Trophoblast cell (in vitro differentiated cells and primary cell): ENCODE measurements at regions not wholly inside any gene's neighbourhood (a gene's known extent, or its start where the extent isn't known, plus 50 kb on each side); places are given as distances from the start of the nearest gene placed in this dataset.
"Not testable (repeated sequence)": the region's sequence is repeated elsewhere in the genome, so short reads cannot be mapped to it uniquely, and the experiment has no call there.

Experiments used
- DNase-seq, 2 donors: peaks; one replicate each; pipeline ENCODE4 v3.0.0-alpha.2; 2016
- H2AFZ ChIP-seq: 2 replicates; pipeline ENCODE4 v1.6.1; 2013; ENCODE audit warnings: low read length, moderate library complexity, mild to moderate bottlenecking; ENCODE audit not compliant: insufficient read depth, poor library complexity
- H2AK5ac ChIP-seq: 2 replicates; pipeline ENCODE4 v1.6.1; 2013; ENCODE audit warnings: mild to moderate bottlenecking, low read length
- H2BK120ac ChIP-seq: 2 replicates; pipeline ENCODE4 v1.6.1; 2013; ENCODE audit warnings: low read length, mild to moderate bottlenecking, moderate library complexity; ENCODE audit not compliant: insufficient read depth, poor library complexity
- H2BK12ac ChIP-seq: 2 replicates; pipeline ENCODE4 v1.6.1; 2013; ENCODE audit warnings: mild to moderate bottlenecking, low read length, moderate library complexity
- H2BK5ac ChIP-seq: 2 replicates; pipeline ENCODE4 v1.6.1; 2013; ENCODE audit warnings: low read length, low read depth, moderate library complexity, mild to moderate bottlenecking; ENCODE audit not compliant: poor library complexity
- H3K14ac ChIP-seq: 2 replicates; pipeline ENCODE4 v1.6.1; 2013; ENCODE audit warnings: mild to moderate bottlenecking, low read length
- H3K18ac ChIP-seq: 2 replicates; pipeline ENCODE4 v1.6.1; 2013; ENCODE audit warnings: mild to moderate bottlenecking, low read length
- H3K23ac ChIP-seq: 2 replicates; pipeline ENCODE4 v1.6.1; 2013; ENCODE audit warnings: low read length
- H3K27ac ChIP-seq: 2 replicates; pipeline ENCODE4 v1.5.1; 2013; ENCODE audit warnings: low read depth, mild to moderate bottlenecking, inconsistent platforms, low read length, moderate library complexity
- H3K27me3 ChIP-seq: 2 replicates; pipeline ENCODE4 v1.6.1; 2013; ENCODE audit warnings: inconsistent platforms, mild to moderate bottlenecking, low read length, moderate library complexity; ENCODE audit not compliant: insufficient read depth
- H3K36me3 ChIP-seq, 2 experiments: 1 replicate in 1 of 2; 2 replicates in 1 of 2; pipeline ENCODE4 v1.6.1; 2013; ENCODE audit warnings: low read length in 2 of 2, mild to moderate bottlenecking in 2 of 2, moderate library complexity in 1 of 2; ENCODE audit not compliant: insufficient read depth in 2 of 2, control insufficient read depth in 1 of 2
- H3K4ac ChIP-seq: 2 replicates; pipeline ENCODE4 v1.6.1; 2013; ENCODE audit warnings: low read depth, mild to moderate bottlenecking, low read length, moderate library complexity
- H3K4me1 ChIP-seq, 2 experiments: 1 replicate in 1 of 2; 2 replicates in 1 of 2; pipeline ENCODE4 v1.6.1; 2013; ENCODE audit warnings: low read length in 2 of 2, mild to moderate bottlenecking in 2 of 2, moderate library complexity in 1 of 2; ENCODE audit not compliant: insufficient read depth in 2 of 2, control insufficient read depth in 1 of 2
- H3K4me2 ChIP-seq: 2 replicates; pipeline ENCODE4 v1.6.1; 2013; ENCODE audit warnings: inconsistent platforms, mild to moderate bottlenecking, low read length, moderate library complexity
- H3K4me3 ChIP-seq: 2 replicates; pipeline ENCODE4 v1.5.1; 2013; ENCODE audit warnings: mild to moderate bottlenecking, low read depth, low read length, inconsistent platforms
- H3K79me1 ChIP-seq: one replicate; pipeline ENCODE4 v1.6.1; 2013; ENCODE audit warnings: low read length
- H3K79me2 ChIP-seq: 2 replicates; pipeline ENCODE4 v1.6.1; 2013; ENCODE audit warnings: low read length, mild to moderate bottlenecking; ENCODE audit not compliant: control insufficient read depth, insufficient read depth, poor library complexity
- H3K9ac ChIP-seq: 2 replicates; pipeline ENCODE4 v1.6.1; 2013; ENCODE audit warnings: mild to moderate bottlenecking, low read length
- H3K9me3 ChIP-seq: 2 replicates; pipeline ENCODE4 v1.6.1; 2013; ENCODE audit warnings: low read depth, mild to moderate bottlenecking, control low read depth, inconsistent platforms, low read length; ENCODE audit not compliant: insufficient read depth
- H4K12ac ChIP-seq: 2 replicates; pipeline ENCODE4 v1.6.1; 2013; ENCODE audit warnings: low read depth, mild to moderate bottlenecking, low read length, moderate library complexity
- H4K8ac ChIP-seq: 2 replicates; pipeline ENCODE4 v1.6.1; 2013; ENCODE audit warnings: low read depth, mild to moderate bottlenecking, low read length, moderate library complexity
- H4K91ac ChIP-seq: one replicate; pipeline ENCODE4 v1.6.1; 2013; ENCODE audit warnings: low read depth, mild to moderate bottlenecking, low read length, moderate library complexity
- WGBS: extraction: QIAGEN DNeasy Blood & Tissue Kit; methylation state at CpG from one replicate; pipeline ENCODE4 v1.1.7; 2013; ENCODE audit warnings: missing lambda C conversion rate; ENCODE audit not compliant: insufficient read length, insufficient coverage; ENCODE audit errors: extremely low coverage; 5-methylcytosine and 5-hydroxymethylcytosine counted together

GRCh38 chr16:15189478-15189877, 95.4 kb upstream of the RRN3 start:
- not testable (repeated sequence) for H3K4ac ChIP-seq, H3K9ac ChIP-seq, H2BK12ac ChIP-seq, H3K23ac ChIP-seq, H2AFZ ChIP-seq, H3K14ac ChIP-seq, H2AK5ac ChIP-seq, H3K4me3 ChIP-seq, H3K4me2 ChIP-seq, H3K79me2 ChIP-seq, H4K12ac ChIP-seq, H3K4me1 ChIP-seq, H2BK120ac ChIP-seq, H2BK5ac ChIP-seq, H3K18ac ChIP-seq, H4K91ac ChIP-seq, H3K36me3 ChIP-seq, H3K27me3 ChIP-seq, H3K27ac ChIP-seq, H3K9me3 ChIP-seq, DNase-seq, H4K8ac ChIP-seq, H3K79me1 ChIP-seq
- no CpG with 5 or more reads among the region's 2 CpGs for WGBS
